ENCODE measurements at regions not wholly inside any gene's neighbourhood (a gene's known extent, or its start where the extent isn't known, plus 50 kb on each side); places are given as distances from the start of the nearest gene placed in this dataset.

DNA sequence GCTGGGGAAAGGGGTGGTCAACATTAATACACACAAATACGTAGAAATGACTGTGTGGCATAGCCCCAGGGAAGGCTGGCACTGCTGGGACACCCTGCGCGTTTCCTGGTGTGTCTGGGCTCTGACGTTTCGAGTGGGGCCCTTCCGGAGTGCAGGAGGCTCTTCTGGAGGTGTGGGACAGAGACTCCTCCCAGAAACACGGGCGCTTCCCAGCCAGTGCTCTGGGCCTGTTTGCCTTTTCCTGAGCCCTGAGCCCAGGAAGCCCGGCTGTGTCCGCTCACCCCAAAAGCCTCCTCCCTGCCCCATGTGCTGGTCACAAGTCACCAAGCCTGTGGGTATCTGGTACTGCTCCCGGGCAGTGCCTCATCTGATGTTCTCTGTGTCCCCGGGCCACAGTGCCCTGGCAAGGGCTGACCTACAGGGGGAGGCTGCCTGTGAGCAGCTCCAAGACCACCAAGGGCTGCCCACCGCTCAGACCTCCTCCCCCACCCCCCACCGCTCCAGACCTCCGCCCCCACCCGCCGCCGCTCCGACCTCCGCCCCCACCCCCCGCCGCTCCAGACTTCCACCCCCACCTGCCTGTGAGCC lies 1133.3 kb downstream of the BRD1 start:
- no peak for DNase-seq (ENCODE audit: low spot score)

GRCh38 chr22:48693377-48694135 lies 1134.1 kb downstream of the BRD1 start:
- no peak for DNase-seq (ENCODE audit: low spot score)

DNA sequence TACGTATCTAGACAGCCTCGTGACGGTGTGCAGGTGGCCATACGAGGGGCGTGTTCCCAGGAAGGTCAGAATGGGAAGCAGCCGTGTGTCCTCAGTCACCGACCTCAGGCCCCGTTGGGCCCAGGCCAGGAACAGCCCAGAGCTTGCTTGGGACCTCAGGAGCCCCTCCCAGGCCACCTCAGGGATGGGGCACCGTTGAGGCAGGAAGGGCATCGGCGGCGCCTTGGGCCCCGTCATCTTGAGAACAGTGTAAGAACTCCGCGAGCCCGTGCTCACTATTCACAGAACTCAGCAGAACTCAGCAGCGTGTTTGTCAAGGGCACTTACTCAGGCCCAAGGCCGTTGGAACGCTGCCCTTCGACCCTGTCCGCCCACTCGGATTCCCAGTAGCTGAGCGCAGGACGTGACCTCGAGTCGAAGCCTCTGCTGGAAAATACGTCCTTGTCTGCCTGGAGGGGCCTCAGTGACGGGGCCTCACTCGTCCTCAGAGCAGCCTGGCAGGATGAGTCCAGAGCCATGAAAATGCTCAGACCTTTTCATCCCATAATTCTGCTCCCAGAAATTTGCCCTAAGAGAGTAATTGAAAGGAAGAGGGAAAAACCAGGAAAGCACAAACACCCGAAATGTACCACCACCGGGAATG lies 1134.8 kb downstream of the BRD1 start:
- DNase-seq (ENCODE audit: low spot score), result no peak

DNA sequence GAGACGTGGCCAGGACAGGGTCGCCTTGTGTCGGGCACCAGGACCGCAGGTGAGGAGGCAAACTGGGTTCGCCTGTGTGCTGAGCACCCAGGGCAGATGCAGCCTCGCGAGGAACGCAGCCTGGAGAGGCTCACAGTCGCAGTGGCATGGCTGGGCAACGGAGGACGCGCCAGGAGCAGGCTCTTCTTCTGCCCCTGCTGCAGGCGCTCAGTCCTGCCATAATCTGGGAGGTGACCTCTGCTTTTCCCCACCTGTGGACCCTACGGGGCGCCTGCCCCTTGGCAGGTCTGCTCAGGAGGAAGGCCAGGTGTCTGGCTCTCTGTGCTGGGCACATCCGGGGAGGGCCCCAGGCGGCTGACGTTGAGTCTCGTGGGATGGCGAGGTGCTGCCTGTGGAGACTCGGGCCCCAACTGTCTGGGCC lies 1136.2 kb downstream of the BRD1 start:
- DNase-seq (ENCODE audit: low spot score), result no peak

- DNase-seq (ENCODE audit: low spot score), result no peak
These were observed 1136.9 kb downstream of the BRD1 start for GRCh38 chr22:48690583-48691317.

DNA sequence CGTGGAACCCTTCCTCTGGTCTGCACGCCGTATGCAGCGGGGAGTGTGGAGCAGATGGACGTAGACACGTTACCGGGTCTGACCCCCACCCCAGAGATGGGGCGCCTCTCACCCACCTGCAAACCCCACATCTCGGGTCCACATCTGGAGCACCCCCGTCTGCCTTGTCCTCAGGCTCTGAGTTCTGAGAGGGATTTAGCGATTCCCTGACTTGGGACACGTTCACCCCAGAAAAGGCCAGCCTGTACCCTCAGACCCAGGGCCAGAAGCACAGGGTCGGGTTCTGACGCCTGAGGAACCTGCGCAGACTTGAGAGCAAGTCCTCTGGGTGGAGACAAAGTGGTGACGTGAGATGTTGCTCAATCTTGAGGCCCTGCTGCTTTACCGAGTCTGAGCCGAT lies 1138.5 kb downstream of the BRD1 start:
- DNase-seq (ENCODE audit: low spot score), result no peak

DNA sequence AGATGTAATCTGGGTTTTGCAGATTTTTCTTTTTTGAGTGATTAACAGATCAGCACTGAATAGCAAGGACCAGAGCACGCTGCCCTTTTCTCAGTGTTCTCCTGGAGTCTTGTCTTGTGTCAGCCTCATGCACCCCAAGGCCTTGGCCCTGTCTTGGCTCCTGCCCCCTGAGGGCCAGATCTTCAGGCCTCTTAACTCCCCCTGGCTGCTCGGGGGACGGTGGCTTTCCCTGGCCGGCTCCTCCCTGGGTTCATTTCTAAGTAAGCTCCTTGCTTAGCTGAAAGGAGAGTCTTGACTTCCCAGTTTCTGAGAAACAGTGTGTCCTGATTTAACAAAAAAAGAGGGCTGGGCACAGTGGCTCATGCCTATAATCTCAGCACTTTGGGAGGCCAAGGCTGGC lies 1139.3 kb downstream of the BRD1 start:
- no peak for DNase-seq (ENCODE audit: low spot score)

- no peak for DNase-seq (ENCODE audit: low spot score)
These were observed 1140.1 kb downstream of the BRD1 start for GRCh38 chr22:48687606-48688005.

DNA sequence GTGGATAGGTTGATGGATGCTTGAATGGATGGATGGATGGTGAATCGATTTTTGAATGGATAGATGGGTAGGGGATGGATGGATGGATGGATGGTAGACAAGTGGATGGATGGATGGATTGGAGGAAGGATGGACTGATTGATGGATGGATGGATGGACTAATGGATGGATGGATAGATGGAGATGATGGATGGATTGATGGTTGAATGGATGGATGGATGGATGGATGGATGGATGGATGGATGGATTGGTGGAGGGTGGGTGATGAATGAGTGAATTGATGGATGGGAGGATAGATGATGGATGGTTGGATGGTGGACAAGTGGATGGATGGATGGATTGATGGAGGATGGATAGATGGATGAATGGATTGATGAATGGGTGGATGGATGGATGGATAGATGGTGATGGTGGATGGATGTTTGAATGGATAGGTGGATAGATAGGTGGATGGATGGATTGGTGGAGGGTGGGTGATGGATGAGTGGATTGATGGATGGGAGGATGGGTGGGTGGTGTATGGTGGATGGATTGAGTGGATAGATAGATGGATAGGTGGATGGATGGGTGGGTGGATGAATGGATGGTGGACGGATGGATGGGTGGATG lies 1140.9 kb downstream of the BRD1 start:
- no peak for DNase-seq (ENCODE audit: low spot score)

DNA sequence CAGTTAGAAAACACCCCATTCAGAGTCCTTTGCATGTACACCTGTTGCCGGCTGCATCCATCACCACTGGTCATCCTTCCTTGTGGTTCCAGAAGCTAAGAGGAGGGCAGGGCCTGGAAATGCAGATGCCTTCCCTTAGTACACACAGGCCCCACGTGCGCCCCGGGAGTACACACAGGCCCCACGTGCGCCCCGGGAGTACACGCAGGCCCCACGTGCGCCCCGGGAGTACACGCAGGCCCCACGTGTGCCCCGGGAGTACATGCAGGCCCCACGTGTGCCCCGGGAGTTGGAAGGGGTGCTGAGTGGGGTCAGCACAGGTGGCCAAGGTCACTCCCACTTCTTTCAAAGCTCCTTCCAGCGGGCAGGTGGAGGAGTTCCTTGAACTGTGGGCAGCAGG lies 1141.9 kb downstream of the BRD1 start:
- no peak for DNase-seq (ENCODE audit: low spot score)

DNA sequence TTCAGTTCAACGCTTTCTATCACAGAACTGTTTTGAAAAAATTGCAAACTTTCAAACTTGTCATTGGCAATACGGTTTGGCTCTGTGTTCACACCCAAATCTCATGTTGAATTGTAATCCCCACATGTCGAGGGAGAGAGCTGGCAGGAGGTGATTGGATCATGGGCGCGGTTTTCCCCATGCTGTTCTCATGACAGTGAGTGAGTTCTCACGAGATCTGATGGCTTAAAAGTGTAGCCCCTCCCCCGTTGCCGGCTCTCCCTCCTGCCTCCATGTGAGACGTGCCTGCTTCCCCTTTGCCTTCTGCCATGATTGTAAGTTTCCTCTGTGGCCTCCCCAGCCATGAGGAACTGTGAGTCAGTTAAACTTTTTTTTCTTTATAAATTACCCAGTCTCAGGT lies 1144.0 kb downstream of the BRD1 start:
- DNase-seq (ENCODE audit: low spot score), result no peak

GRCh38 chr22:48682504-48682903 lies 1145.2 kb downstream of the BRD1 start:
- no peak for DNase-seq (ENCODE audit: low spot score)

GRCh38 chr22:48680601-48681000 lies 1147.1 kb downstream of the BRD1 start:
- no peak for DNase-seq (ENCODE audit: low spot score)

DNA sequence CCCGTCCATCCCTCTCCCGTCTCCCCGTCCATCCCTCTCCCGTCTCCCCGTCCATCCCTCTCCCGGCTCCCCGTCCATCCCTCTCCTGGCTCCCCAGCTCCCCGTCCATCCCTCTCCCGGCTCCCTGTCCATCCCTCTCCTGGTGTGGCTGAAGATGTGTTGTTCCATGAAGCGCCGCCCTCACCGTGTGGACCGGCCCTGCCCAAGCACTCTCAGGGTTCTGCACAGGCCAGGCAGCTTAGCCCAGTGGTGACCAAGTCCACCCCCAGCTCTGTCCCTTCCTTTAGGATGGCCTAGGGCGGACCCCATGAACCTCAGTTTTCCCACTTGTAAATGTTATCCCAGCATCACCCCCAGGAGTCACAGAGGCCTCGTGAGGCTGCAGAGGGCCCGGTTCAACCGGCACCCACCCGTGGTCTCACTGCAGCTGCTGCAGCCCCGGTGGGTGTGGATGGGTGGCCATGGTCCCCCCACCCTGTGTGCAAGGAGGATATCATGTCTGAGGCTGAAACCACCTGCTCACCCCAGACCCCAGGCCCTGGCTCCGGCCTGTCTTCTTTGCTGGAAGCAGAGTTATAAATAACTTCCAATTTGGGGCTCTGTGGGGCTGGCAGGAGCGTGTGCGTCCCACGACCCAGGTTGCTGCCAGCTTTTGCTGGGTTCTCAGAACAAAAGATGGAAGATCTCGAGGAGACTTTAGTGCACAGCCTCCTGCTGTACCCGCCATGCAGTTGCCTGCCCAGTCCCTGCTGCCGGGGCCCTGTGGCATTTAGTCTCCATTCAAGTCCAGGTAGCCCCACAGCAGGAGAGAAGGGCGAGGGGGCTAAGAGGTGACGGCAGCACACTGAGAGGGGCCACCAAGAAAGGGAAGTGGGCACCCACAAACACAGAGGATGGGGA lies 1147.8 kb downstream of the BRD1 start:
- no peak for DNase-seq (ENCODE audit: low spot score)

- no peak for DNase-seq (ENCODE audit: low spot score)
These were observed 1149.2 kb downstream of the BRD1 start for GRCh38 chr22:48678171-48679135.

GRCh38 chr22:48677621-48678020 lies 1150.1 kb downstream of the BRD1 start:
- no peak for DNase-seq (ENCODE audit: low spot score)

DNA sequence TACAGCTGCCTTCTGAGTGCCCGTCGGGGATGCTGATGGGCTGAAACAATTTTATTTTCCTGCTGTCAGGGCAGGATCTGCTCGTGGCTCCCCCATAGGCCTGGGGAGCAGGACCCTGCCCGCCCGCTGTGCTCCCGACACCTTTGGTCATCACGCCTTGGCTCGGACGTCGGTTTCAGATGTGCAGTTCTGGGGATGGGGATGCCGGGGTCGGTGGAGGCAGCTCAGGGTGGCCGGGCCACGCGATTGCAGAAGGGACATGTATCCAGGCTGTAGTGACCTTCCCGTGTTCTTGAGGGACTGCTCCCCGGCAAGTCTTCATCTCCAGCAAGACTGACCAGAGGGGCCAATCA lies 1150.5 kb downstream of the BRD1 start:
- no peak for DNase-seq (ENCODE audit: low spot score)

DNA sequence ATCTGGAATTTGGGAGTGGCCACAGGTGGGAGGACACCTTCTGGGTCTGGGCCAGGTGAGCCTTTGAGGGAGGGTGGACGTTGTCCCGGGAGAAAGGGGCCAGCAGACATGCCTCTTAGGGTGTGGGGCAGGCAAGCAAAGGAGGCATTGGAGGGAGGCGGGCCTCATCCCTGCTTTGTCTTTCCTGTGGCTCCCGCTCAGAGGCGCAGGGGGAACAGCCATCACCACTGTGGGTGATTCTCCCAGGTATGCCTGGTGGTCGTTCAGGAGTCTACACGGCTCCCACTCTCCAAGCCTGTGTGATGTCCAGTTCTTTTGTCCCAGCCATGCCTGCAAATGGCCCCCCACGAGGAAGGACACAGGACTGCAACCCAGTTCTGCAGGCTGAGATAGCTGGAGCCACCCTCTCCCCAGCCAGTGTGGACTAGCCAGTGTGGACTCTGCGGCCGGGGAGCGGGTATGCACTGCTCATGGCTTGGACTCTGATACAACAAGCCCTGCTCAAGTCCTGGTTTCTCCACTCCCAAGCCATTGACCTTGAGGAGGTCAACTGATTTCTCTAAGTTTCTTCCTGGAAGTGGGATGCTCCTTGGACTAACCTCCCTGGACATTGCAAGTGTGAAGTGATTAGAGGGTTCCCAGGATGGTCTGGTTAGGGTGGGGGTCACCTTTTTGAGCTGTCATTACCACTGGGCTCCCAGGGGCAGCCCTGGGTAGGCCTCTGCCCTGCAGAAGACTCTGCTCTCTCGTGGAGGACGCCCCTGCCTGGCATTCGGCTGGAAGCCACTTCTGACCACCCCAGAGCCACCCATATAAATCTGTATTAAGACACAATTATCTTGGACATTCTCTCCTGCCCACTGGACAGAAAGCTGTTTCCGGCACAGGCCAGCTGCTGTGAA lies 1151.2 kb downstream of the BRD1 start:
- DNase-seq (ENCODE audit: low spot score), result no peak

DNA sequence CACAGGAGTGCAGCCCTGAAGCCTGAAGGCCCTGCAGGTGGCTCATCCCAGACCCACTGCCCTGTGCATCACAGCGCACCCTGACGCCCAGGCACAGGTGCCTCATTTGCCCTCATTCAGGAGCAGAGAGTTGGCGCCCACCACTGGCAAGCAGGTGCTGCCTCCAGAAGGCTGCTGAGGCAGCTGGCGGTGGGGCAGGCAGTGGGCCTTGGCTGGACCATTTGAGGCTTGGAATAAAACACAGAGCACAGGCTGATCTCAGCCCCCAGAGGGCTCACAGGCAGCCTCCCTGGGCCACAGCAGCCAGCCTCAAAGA lies 1151.9 kb downstream of the BRD1 start:
- no peak for DNase-seq (ENCODE audit: low spot score)
